Endodermal cell (in vitro differentiated cells): ENCODE measurements at regions not wholly inside any gene's neighbourhood (a gene's known extent, or its start where the extent isn't known, plus 50 kb on each side); places are given as distances from the start of the nearest gene placed in this dataset.

Source experiments
- DNase-seq: peaks from one replicate; pipeline ENCODE4 v3.0.0-alpha.2; 2017
- H3K27ac ChIP-seq: 2 replicates; pipeline ENCODE4 v1.5.1; 2013; ENCODE audit warnings: mild to moderate bottlenecking, low read depth, low read length, moderate library complexity
- H3K27me3 ChIP-seq: 2 replicates; pipeline ENCODE4 v1.6.1; 2013; ENCODE audit warnings: mild to moderate bottlenecking, low read length, moderate library complexity; ENCODE audit not compliant: insufficient read depth, control insufficient read depth, poor library complexity, severe bottlenecking
- H3K36me3 ChIP-seq: 2 replicates; pipeline ENCODE4 v1.7.0; 2013; ENCODE audit warnings: mild to moderate bottlenecking, low read length, moderate library complexity; ENCODE audit not compliant: control insufficient read depth, insufficient read depth
- H3K4me1 ChIP-seq: one replicate; pipeline ENCODE4 v1.7.0; 2013; ENCODE audit warnings: low read length; ENCODE audit not compliant: control insufficient read depth, insufficient read depth
- H3K4me3 ChIP-seq: 2 replicates; pipeline ENCODE4 v1.5.1; 2013; ENCODE audit warnings: mild to moderate bottlenecking, low read length, moderate library complexity
- H3K9ac ChIP-seq: 2 replicates; pipeline ENCODE4 v1.6.1; 2013; ENCODE audit warnings: mild to moderate bottlenecking, low read length, moderate library complexity; ENCODE audit not compliant: poor library complexity, severe bottlenecking; ENCODE audit errors: extremely low read depth
- H3K9me3 ChIP-seq: 2 replicates; pipeline ENCODE4 v1.6.1; 2013; ENCODE audit warnings: mild to moderate bottlenecking, low read length, moderate library complexity; ENCODE audit not compliant: control insufficient read depth
- H3K27ac Mint-ChIP-seq: 2 replicates; pipeline ENCODE4 v1.8.0; 2020; ENCODE audit warnings: mixed read lengths
- H3K27me3 Mint-ChIP-seq: 2 replicates; pipeline ENCODE4 v1.8.0; 2021; ENCODE audit warnings: mild to moderate bottlenecking, mixed read lengths; ENCODE audit not compliant: insufficient read depth
- H3K36me3 Mint-ChIP-seq: 2 replicates; pipeline ENCODE4 v1.8.0; 2020; ENCODE audit warnings: low read depth, mixed read lengths
- H3K4me1 Mint-ChIP-seq: 2 replicates; pipeline ENCODE4 v1.8.0; 2020; ENCODE audit warnings: mixed read lengths
- H3K4me3 Mint-ChIP-seq: 2 replicates; pipeline ENCODE4 v1.8.0; 2020; ENCODE audit warnings: mild to moderate bottlenecking, moderate library complexity, mixed read lengths
- H3K9me3 Mint-ChIP-seq: 2 replicates; pipeline ENCODE4 v1.8.0; 2020; ENCODE audit warnings: mild to moderate bottlenecking, mixed read lengths
- CTCF ChIP-seq: fragments of 200-600 bp; sonication (generic); conservative IDR thresholded peaks from 2 replicates; pipeline ENCODE4 v1.5.0; 2021; ENCODE audit warnings: antibody characterized with exemption, mild to moderate bottlenecking
- WGBS, 2 experiments: methylation state at CpG; one replicate each; pipeline versions ENCODE4 v1.1.5 to v1.1.7; 2013; ENCODE audit warnings: missing lambda C conversion rate in 2 of 2, mixed read lengths in 1 of 2; ENCODE audit not compliant: insufficient coverage in 1 of 2, insufficient read length in 1 of 2; 5-methylcytosine and 5-hydroxymethylcytosine counted together

GRCh38 chr2:117128461-117128860 lies 686.0 kb upstream of the DDX18 start:
- WGBS, 2 experiments = 84 to 100% methylated on average over 1 of the region's 1 CpG

GRCh38 chr2:117137371-117137770 lies 677.1 kb upstream of the DDX18 start:
- no peaks in the 10 kb centered on the region for H3K4me1 ChIP-seq
- no peaks in the 10 kb centered on the region for H3K9me3 ChIP-seq
- TF ChIP-seq CTCF = no peak
- H3K27ac ChIP-seq = no peak overlapping the region
- H3K4me3 ChIP-seq = no peak overlapping the region
- no peak overlapping the region for H3K9ac ChIP-seq
- no peaks in the 10 kb centered on the region for H3K36me3 ChIP-seq
- Mint-ChIP-seq H3K9me3 (no peaks in the 10 kb centered on the region), H3K27ac (no peak overlapping the region), H3K36me3 (no peaks in the 10 kb centered on the region), H3K4me1 (no peaks in the 10 kb centered on the region), H3K27me3 (no peaks in the 10 kb centered on the region), H3K4me3 (no peak overlapping the region)
- 90% methylated on average over 2 of the region's 2 CpGs; no CpG with 5 or more reads in 1 of the 2 experiments for WGBS, 2 experiments
- no peak for DNase-seq
- no peaks in the 10 kb centered on the region for H3K27me3 ChIP-seq

More at GRCh38 chr2:117128461-117128860, 686.0 kb upstream of the DDX18 start:
- no peak for DNase-seq
- H3K27ac ChIP-seq = no peak overlapping the region
- peaks cover 25% of the 10 kb centered on the region for H3K4me1 Mint-ChIP-seq
- peaks cover 3% of the 10 kb centered on the region for H3K36me3 Mint-ChIP-seq
- no peaks in the 10 kb centered on the region for H3K27me3 Mint-ChIP-seq
- no peaks in the 10 kb centered on the region for H3K36me3 ChIP-seq
- no peak overlapping the region for H3K9ac ChIP-seq
- H3K9me3 Mint-ChIP-seq = peaks cover 5% of the 10 kb centered on the region
- no peaks in the 10 kb centered on the region for H3K27me3 ChIP-seq
- H3K4me3 ChIP-seq = no peak overlapping the region
- no peak for TF ChIP-seq CTCF
- H3K4me1 ChIP-seq = peaks cover 7% of the 10 kb centered on the region
- H3K4me3 Mint-ChIP-seq = no peak overlapping the region
- no peaks in the 10 kb centered on the region for H3K9me3 ChIP-seq
- H3K27ac Mint-ChIP-seq = no peak overlapping the region

DNA sequence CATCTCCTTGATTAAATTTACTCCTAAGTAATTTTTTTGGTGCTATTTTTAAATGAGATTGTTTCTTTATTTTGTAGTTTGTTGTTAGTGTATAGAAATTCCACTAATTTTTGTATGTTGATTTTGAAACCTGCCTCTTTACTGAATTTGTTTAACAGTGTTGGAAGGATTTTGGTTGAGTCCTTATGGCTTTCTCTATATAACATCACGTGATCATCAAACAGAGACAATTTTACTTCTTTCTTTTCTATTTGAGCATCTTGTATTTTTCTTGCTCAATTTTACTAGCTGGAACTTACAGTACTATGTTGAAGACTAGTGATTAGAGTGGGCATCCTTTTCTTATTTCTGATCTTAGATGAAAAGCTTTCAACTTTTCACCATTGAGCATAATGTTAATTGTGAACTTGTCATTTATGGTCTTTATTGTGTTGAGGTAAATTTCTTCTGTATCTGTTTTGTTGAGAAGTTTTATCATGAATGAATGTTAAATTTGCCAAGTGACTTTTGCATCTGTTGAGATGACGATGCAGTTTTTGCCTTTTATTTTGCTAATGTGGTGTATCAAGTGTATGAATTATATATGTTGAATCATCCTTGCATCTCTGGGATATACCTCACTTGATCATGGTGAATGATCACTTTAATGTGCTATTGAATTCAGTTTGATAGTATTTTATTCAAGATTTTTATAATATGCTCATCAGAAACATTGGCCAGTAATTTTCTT lies 645.3 kb upstream of the DDX18 start:
- TF ChIP-seq CTCF = no peak
- H3K4me1 ChIP-seq = no peaks in the 10 kb centered on the region
- H3K36me3 Mint-ChIP-seq = peaks cover 6% of the 10 kb centered on the region
- H3K4me1 Mint-ChIP-seq = no peaks in the 10 kb centered on the region
- H3K36me3 ChIP-seq = no peaks in the 10 kb centered on the region
- DNase-seq = no peak
- no peak overlapping the region for H3K27ac ChIP-seq
- peaks cover 26% of the 10 kb centered on the region for H3K9me3 Mint-ChIP-seq
- no peak overlapping the region for H3K4me3 Mint-ChIP-seq
- 88 to 100% methylated on average over 1 to 2 of the region's 2 CpGs for WGBS, 2 experiments
- H3K27me3 Mint-ChIP-seq = no peaks in the 10 kb centered on the region
- H3K27ac Mint-ChIP-seq = no peak overlapping the region
- no peaks in the 10 kb centered on the region for H3K27me3 ChIP-seq
- no peak overlapping the region for H3K9ac ChIP-seq
- peaks cover 18% of the 10 kb centered on the region for H3K9me3 ChIP-seq
- no peak overlapping the region for H3K4me3 ChIP-seq
